A549 (cell line): ENCODE measurements at regions not wholly inside any gene's neighbourhood (a gene's known extent, or its start where the extent isn't known, plus 50 kb on each side); places are given as distances from the start of the nearest gene placed in this dataset.
"Not testable (repeated sequence)": the region's sequence is repeated elsewhere in the genome, so short reads cannot be mapped to it uniquely, and the experiment has no call there.

ENCODE experiments used
- CBX2 ChIP-seq: fragments of 200-600 bp; sonication (generic); IDR thresholded peaks from 2 replicates; pipeline ENCODE4 v1.6.1; 2016; ENCODE audit warnings: low read depth, mild to moderate bottlenecking, borderline replicate concordance
- GATA3 ChIP-seq: IDR thresholded peaks from 2 replicates; pipeline ENCODE4 v1.6.1; 2012; ENCODE audit warnings: borderline replicate concordance
- HDAC2 ChIP-seq: fragments of 200-600 bp; sonication (generic); IDR thresholded peaks from 2 replicates; pipeline ENCODE4 v1.6.1; 2016
- KDM5A ChIP-seq: fragments of 200-600 bp; sonication (generic); IDR thresholded peaks from 2 replicates; pipeline ENCODE4 v1.6.1; 2016; ENCODE audit warnings: antibody characterized with exemption, mild to moderate bottlenecking
- MAFK ChIP-seq: fragments of 450-650 bp; IDR thresholded peaks from 2 replicates; pipeline ENCODE4 v1.6.1; 2014; ENCODE audit not compliant: partially characterized antibody
- POLR2A ChIP-seq: IDR thresholded peaks from 2 replicates; pipeline ENCODE4 v1.6.1; 2012; ENCODE audit warnings: mild to moderate bottlenecking, low read length
- RCOR1 ChIP-seq: fragments of 150-350 bp; IDR thresholded peaks from 2 replicates; pipeline ENCODE4 v1.6.1; 2014; ENCODE audit warnings: antibody characterized with exemption, low read length, low read depth
- RNF2 ChIP-seq: fragments of 200-600 bp; sonication (generic); IDR thresholded peaks from 2 replicates; pipeline ENCODE4 v1.6.1; 2016; ENCODE audit warnings: low read depth, mild to moderate bottlenecking, antibody characterized with exemption, moderate library complexity, borderline replicate concordance
- TFCP2L1 ChIP-seq: fragments of 250-450 bp; sonication (Bioruptor Pico); IDR thresholded peaks from 2 replicates; pipeline ENCODE4 v1.5.0; 2021; ENCODE audit warnings: mild to moderate bottlenecking
- TP53 ChIP-seq: fragments of 250-450 bp; sonication (Bioruptor Pico); IDR thresholded peaks from 2 replicates; pipeline ENCODE4 v1.5.0; 2021; ENCODE audit warnings: mild to moderate bottlenecking, moderate library complexity
- TF ChIP-seq, protein P1 (sequence below): fragments of >200 bp; sonication (Bioruptor Twin); formaldehyde crosslinking; IDR thresholded peaks from 3 replicates; pipeline ENCODE4 v1.5.1; 2016
- TF ChIP-seq, protein P2 (sequence below): IDR thresholded peaks from 2 replicates; pipeline ENCODE4 v1.6.1; 2012; ENCODE audit warnings: low read depth, borderline replicate concordance
- TF ChIP-seq, protein P3 (sequence below): fragments of 250-450 bp; sonication (Bioruptor Pico); IDR thresholded peaks from 2 replicates; pipeline ENCODE4 v1.5.0; 2021; ENCODE audit warnings: mild to moderate bottlenecking, moderate library complexity, borderline replicate concordance

DNA sequence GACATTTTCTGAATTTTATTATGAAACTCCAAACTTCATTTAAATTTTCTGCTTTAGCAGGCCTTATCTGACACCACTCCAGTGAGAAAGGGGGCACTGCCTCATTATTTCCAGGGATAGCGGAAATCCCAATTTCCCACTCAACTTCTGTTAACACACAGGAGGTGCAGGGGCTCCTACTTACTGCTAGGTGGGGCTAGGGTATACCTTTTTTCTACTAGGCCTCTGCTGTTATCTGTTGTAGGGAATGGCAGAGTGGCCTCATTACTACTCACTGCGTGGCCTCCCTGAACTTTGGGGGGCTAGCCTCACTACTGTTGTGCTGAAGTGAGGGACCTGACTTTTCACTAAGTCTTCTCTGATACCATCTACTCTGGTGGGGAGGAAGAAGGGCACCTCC lies 211.4 kb downstream of the PCDH11X start:
- not testable (repeated sequence) for TF ChIP-seq TP53 (CRISPR knock-in tag); POLR2A; RCOR1; RNF2; GATA3; MAFK; KDM5A; HDAC2; CBX2; TFCP2L1 (CRISPR knock-in tag)
- TF ChIP-seq, protein P1, sequence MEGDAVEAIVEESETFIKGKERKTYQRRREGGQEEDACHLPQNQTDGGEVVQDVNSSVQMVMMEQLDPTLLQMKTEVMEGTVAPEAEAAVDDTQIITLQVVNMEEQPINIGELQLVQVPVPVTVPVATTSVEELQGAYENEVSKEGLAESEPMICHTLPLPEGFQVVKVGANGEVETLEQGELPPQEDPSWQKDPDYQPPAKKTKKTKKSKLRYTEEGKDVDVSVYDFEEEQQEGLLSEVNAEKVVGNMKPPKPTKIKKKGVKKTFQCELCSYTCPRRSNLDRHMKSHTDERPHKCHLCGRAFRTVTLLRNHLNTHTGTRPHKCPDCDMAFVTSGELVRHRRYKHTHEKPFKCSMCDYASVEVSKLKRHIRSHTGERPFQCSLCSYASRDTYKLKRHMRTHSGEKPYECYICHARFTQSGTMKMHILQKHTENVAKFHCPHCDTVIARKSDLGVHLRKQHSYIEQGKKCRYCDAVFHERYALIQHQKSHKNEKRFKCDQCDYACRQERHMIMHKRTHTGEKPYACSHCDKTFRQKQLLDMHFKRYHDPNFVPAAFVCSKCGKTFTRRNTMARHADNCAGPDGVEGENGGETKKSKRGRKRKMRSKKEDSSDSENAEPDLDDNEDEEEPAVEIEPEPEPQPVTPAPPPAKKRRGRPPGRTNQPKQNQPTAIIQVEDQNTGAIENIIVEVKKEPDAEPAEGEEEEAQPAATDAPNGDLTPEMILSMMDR = not testable (repeated sequence)
- TF ChIP-seq, protein P2, sequence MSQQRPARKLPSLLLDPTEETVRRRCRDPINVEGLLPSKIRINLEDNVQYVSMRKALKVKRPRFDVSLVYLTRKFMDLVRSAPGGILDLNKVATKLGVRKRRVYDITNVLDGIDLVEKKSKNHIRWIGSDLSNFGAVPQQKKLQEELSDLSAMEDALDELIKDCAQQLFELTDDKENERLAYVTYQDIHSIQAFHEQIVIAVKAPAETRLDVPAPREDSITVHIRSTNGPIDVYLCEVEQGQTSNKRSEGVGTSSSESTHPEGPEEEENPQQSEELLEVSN = not testable (repeated sequence)
- TF ChIP-seq, protein P3, sequence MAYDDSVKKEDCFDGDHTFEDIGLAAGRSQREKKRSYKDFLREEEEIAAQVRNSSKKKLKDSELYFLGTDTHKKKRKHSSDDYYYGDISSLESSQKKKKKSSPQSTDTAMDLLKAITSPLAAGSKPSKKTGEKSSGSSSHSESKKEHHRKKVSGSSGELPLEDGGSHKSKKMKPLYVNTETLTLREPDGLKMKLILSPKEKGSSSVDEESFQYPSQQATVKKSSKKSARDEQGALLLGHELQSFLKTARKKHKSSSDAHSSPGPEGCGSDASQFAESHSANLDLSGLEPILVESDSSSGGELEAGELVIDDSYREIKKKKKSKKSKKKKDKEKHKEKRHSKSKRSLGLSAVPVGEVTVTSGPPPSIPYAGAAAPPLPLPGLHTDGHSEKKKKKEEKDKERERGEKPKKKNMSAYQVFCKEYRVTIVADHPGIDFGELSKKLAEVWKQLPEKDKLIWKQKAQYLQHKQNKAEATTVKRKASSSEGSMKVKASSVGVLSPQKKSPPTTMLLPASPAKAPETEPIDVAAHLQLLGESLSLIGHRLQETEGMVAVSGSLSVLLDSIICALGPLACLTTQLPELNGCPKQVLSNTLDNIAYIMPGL = not testable (repeated sequence)
